T-helper 17 cell (primary cell): ENCODE measurements at regions not wholly inside any gene's neighbourhood (a gene's known extent, or its start where the extent isn't known, plus 50 kb on each side); places are given as distances from the start of the nearest gene placed in this dataset.

Source experiments
- ATAC-seq: fragments of 150-1000 bp; cut with Tn5 transposase; 2 replicates; pipeline ENCODE4 v1.10.0; 2021; ENCODE audit warnings: mild to moderate bottlenecking, moderate library complexity
- DNase-seq, 3 donors: peaks; one replicate each; pipeline versions ENCODE4 v3.0.0 to v3.0.0-alpha.2; 2020 to 2021
- H3K9me3 ChIP-seq: one replicate; pipeline ENCODE4 v1.7.0; 2013; ENCODE audit warnings: low read length, mild to moderate bottlenecking; ENCODE audit not compliant: control insufficient read depth, poor library complexity, severe bottlenecking
- H3K27ac Mint-ChIP-seq: one replicate; pipeline ENCODE4 v1.8.0; 2022; ENCODE audit warnings: mild to moderate bottlenecking, moderate library complexity, mixed read lengths
- H3K27me3 Mint-ChIP-seq: one replicate; pipeline ENCODE4 v1.8.0; 2022; ENCODE audit warnings: mixed read lengths
- H3K36me3 Mint-ChIP-seq: one replicate; pipeline ENCODE4 v1.8.0; 2022; ENCODE audit warnings: low read depth, mixed read lengths
- H3K4me1 Mint-ChIP-seq: one replicate; pipeline ENCODE4 v1.8.0; 2022; ENCODE audit warnings: mild to moderate bottlenecking, mixed read lengths
- H3K4me3 Mint-ChIP-seq: one replicate; pipeline ENCODE4 v1.8.0; 2022; ENCODE audit warnings: mild to moderate bottlenecking, moderate library complexity, mixed read lengths

- no peaks in the 10 kb centered on the region for H3K36me3 Mint-ChIP-seq
- no peak overlapping the region for H3K4me3 Mint-ChIP-seq
- no peak for ATAC-seq
- no peak for DNase-seq
- H3K27me3 Mint-ChIP-seq, result peaks cover 10% of the 10 kb centered on the region
- H3K4me1 Mint-ChIP-seq, result no peaks in the 10 kb centered on the region
- H3K27ac Mint-ChIP-seq, result no peak overlapping the region
- no peaks in the 10 kb centered on the region for H3K9me3 ChIP-seq
Observed at GRCh38 chr13:76004416-76004815, 368.3 kb downstream of the LMO7 start.

- Mint-ChIP-seq H3K27me3 (no peaks in the 10 kb centered on the region), H3K36me3 (no peaks in the 10 kb centered on the region), H3K27ac (no peak overlapping the region), H3K4me1 (no peaks in the 10 kb centered on the region), H3K4me3 (no peak overlapping the region)
- no peaks in the 10 kb centered on the region for H3K9me3 ChIP-seq
- DNase-seq (no peak), ATAC-seq (no peak)
Observed at GRCh38 chr13:76000131-76000530, 364.0 kb downstream of the LMO7 start.

GRCh38 chr13:75996582-75996981 is 360.5 kb downstream of the LMO7 start:
- no peak overlapping the region for H3K27ac Mint-ChIP-seq
- DNase-seq, result no peak

GRCh38 chr13:75995966-75996365 is 359.8 kb downstream of the LMO7 start:
- Mint-ChIP-seq H3K4me3 (no peak overlapping the region), H3K4me1 (no peaks in the 10 kb centered on the region), H3K27ac (no peak overlapping the region), H3K36me3 (no peaks in the 10 kb centered on the region), H3K27me3 (no peaks in the 10 kb centered on the region)
- no peak for ATAC-seq
- DNase-seq, result no peak
- no peaks in the 10 kb centered on the region for H3K9me3 ChIP-seq

More at GRCh38 chr13:75996582-75996981, 360.5 kb downstream of the LMO7 start:
- Mint-ChIP-seq H3K27me3 (no peaks in the 10 kb centered on the region), H3K36me3 (no peaks in the 10 kb centered on the region), H3K4me1 (no peaks in the 10 kb centered on the region), H3K4me3 (no peak overlapping the region)
- H3K9me3 ChIP-seq, result no peaks in the 10 kb centered on the region
- no peak for ATAC-seq

- no peaks in the 10 kb centered on the region for H3K36me3 Mint-ChIP-seq
- H3K27ac Mint-ChIP-seq, result no peak overlapping the region
- DNase-seq (no peak), ATAC-seq (no peak)
- H3K4me3 Mint-ChIP-seq, result no peak overlapping the region
- no peaks in the 10 kb centered on the region for H3K27me3 Mint-ChIP-seq
- H3K9me3 ChIP-seq, result no peaks in the 10 kb centered on the region
- no peaks in the 10 kb centered on the region for H3K4me1 Mint-ChIP-seq
Observed at GRCh38 chr13:75993823-75994222, 357.7 kb downstream of the LMO7 start.

GRCh38 chr13:75993241-75993640 is 357.1 kb downstream of the LMO7 start:
- no peak for ATAC-seq
- no peak for DNase-seq
- Mint-ChIP-seq H3K4me3 (no peak overlapping the region), H3K36me3 (no peaks in the 10 kb centered on the region), H3K4me1 (no peaks in the 10 kb centered on the region), H3K27ac (no peak overlapping the region), H3K27me3 (no peaks in the 10 kb centered on the region)
- no peaks in the 10 kb centered on the region for H3K9me3 ChIP-seq

- no peak for ATAC-seq
- Mint-ChIP-seq H3K4me3 (no peak overlapping the region), H3K27ac (no peak overlapping the region), H3K4me1 (no peaks in the 10 kb centered on the region), H3K36me3 (no peaks in the 10 kb centered on the region), H3K27me3 (no peaks in the 10 kb centered on the region)
- H3K9me3 ChIP-seq, result no peaks in the 10 kb centered on the region
- no peak for DNase-seq
Observed at GRCh38 chr13:75986818-75987217, 350.7 kb downstream of the LMO7 start.

- Mint-ChIP-seq H3K4me1 (no peaks in the 10 kb centered on the region), H3K27ac (no peak overlapping the region), H3K4me3 (no peak overlapping the region), H3K36me3 (no peaks in the 10 kb centered on the region), H3K27me3 (no peaks in the 10 kb centered on the region)
- no peaks in the 10 kb centered on the region for H3K9me3 ChIP-seq
- no peak for ATAC-seq
- DNase-seq, result no peak
Observed at GRCh38 chr13:75985132-75985531, 349.0 kb downstream of the LMO7 start.

GRCh38 chr13:75978818-75979217 is 342.7 kb downstream of the LMO7 start:
- Mint-ChIP-seq H3K4me3 (no peak overlapping the region), H3K27ac (no peak overlapping the region), H3K4me1 (no peaks in the 10 kb centered on the region), H3K36me3 (no peaks in the 10 kb centered on the region), H3K27me3 (no peaks in the 10 kb centered on the region)
- no peaks in the 10 kb centered on the region for H3K9me3 ChIP-seq
- DNase-seq, result no peak
- ATAC-seq, result no peak

GRCh38 chr13:75968103-75968838 is 332.1 kb downstream of the LMO7 start:
- no peaks in the 10 kb centered on the region for H3K9me3 ChIP-seq
- no peaks in the 10 kb centered on the region for H3K27me3 Mint-ChIP-seq

GRCh38 chr13:75963302-75963701 is 327.2 kb downstream of the LMO7 start:
- DNase-seq (no peak), ATAC-seq (no peak)
- no peaks in the 10 kb centered on the region for H3K9me3 ChIP-seq
- Mint-ChIP-seq H3K27me3 (no peaks in the 10 kb centered on the region), H3K4me3 (no peak overlapping the region), H3K27ac (no peak overlapping the region), H3K36me3 (no peaks in the 10 kb centered on the region), H3K4me1 (no peaks in the 10 kb centered on the region)

More at GRCh38 chr13:75968103-75968838, 332.1 kb downstream of the LMO7 start:
- Mint-ChIP-seq H3K27ac (no peak overlapping the region), H3K4me1 (no peaks in the 10 kb centered on the region), H3K36me3 (no peaks in the 10 kb centered on the region), H3K4me3 (no peak overlapping the region)
- ATAC-seq (no peak), DNase-seq (no peak)

- Mint-ChIP-seq H3K27ac (no peak overlapping the region), H3K27me3 (no peaks in the 10 kb centered on the region), H3K36me3 (no peaks in the 10 kb centered on the region), H3K4me1 (no peaks in the 10 kb centered on the region), H3K4me3 (no peak overlapping the region)
- DNase-seq, result no peak
- no peak for ATAC-seq
- H3K9me3 ChIP-seq, result no peaks in the 10 kb centered on the region
Observed at GRCh38 chr13:75961911-75962310, 325.8 kb downstream of the LMO7 start.

- Mint-ChIP-seq H3K4me3 (no peak overlapping the region), H3K36me3 (no peaks in the 10 kb centered on the region), H3K27ac (no peak overlapping the region), H3K27me3 (no peaks in the 10 kb centered on the region), H3K4me1 (no peaks in the 10 kb centered on the region)
- ATAC-seq (no peak), DNase-seq (no peak)
- no peaks in the 10 kb centered on the region for H3K9me3 ChIP-seq
Observed at GRCh38 chr13:75960538-75960994, 324.4 kb downstream of the LMO7 start.

GRCh38 chr13:75959861-75960481 is 323.8 kb downstream of the LMO7 start:
- H3K9me3 ChIP-seq, result no peaks in the 10 kb centered on the region
- no peaks in the 10 kb centered on the region for H3K36me3 Mint-ChIP-seq
- H3K4me3 Mint-ChIP-seq, result no peak overlapping the region
- H3K4me1 Mint-ChIP-seq, result no peaks in the 10 kb centered on the region
- no peak overlapping the region for H3K27ac Mint-ChIP-seq
- ATAC-seq (no peak), DNase-seq (no peak)
- no peaks in the 10 kb centered on the region for H3K27me3 Mint-ChIP-seq
